ENCODE measurements at regions not wholly inside any gene's neighbourhood (a gene's known extent, or its start where the extent isn't known, plus 50 kb on each side); places are given as distances from the start of the nearest gene placed in this dataset.

DNA sequence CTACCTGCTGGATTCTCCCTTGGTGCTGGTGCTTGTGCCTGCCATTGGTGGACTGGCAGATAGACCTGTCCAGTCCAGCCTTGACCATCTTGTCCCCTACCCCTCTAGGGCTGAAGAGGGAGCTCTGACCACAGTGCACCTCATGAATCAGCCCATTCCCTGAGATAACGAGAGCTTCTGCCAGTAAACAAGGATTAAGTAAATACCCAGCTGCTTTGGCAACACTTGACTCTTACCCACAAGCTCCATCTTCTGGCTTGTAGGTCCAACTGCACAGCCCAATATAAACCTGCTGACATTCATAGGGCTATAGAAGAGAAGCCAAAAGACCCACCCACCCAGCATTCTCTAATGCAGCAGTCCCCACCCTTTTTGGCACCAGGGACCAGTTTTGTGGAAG, 186.4 kb downstream of the PIK3C3 start:
- no peak for TF ChIP-seq EZH2phosphoT487 (IDR thresholded peaks at IDR 0.05; ENCODE audit: borderline replicate concordance, low read length)
- TF ChIP-seq, protein P1, sequence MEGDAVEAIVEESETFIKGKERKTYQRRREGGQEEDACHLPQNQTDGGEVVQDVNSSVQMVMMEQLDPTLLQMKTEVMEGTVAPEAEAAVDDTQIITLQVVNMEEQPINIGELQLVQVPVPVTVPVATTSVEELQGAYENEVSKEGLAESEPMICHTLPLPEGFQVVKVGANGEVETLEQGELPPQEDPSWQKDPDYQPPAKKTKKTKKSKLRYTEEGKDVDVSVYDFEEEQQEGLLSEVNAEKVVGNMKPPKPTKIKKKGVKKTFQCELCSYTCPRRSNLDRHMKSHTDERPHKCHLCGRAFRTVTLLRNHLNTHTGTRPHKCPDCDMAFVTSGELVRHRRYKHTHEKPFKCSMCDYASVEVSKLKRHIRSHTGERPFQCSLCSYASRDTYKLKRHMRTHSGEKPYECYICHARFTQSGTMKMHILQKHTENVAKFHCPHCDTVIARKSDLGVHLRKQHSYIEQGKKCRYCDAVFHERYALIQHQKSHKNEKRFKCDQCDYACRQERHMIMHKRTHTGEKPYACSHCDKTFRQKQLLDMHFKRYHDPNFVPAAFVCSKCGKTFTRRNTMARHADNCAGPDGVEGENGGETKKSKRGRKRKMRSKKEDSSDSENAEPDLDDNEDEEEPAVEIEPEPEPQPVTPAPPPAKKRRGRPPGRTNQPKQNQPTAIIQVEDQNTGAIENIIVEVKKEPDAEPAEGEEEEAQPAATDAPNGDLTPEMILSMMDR (IDR thresholded peaks at IDR 0.05; ENCODE audit: low read depth, low read length, poor library complexity, severe bottlenecking), result no peak

Measured in DOHH2 (cell line).